GM19324 (cell line): ENCODE measurements at regions not wholly inside any gene's neighbourhood (a gene's known extent, or its start where the extent isn't known, plus 50 kb on each side); places are given as distances from the start of the nearest gene placed in this dataset.

ENCODE experiments used
- ATAC-seq: cut with Tn5 transposase; IDR thresholded peaks from one replicate; pipeline ENCODE4 v1.9.1; 2021; ENCODE audit warnings: mild to moderate bottlenecking, moderate library complexity; ENCODE audit not compliant: unreplicated experiment, low FRiP score

DNA sequence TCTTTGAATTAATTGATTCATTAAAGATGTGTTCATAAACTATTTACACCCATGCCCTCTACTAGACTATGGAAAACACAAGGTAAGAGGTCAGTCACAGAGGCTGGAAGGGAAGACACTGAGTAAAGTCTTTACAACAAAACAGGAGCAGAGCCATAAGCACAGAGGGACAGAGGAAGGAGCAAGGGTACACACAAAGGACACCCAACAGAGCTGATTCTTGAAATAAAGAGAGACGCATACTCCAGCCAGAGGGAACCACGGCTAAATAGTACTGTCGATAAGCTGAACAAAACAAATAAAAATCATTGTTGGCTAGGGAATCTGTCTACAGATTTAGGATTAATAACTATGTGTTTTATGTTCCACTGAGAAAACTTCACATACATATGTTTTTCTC lies 289.2 kb downstream of the EFNB2 start:
- ATAC-seq, result no peak

DNA sequence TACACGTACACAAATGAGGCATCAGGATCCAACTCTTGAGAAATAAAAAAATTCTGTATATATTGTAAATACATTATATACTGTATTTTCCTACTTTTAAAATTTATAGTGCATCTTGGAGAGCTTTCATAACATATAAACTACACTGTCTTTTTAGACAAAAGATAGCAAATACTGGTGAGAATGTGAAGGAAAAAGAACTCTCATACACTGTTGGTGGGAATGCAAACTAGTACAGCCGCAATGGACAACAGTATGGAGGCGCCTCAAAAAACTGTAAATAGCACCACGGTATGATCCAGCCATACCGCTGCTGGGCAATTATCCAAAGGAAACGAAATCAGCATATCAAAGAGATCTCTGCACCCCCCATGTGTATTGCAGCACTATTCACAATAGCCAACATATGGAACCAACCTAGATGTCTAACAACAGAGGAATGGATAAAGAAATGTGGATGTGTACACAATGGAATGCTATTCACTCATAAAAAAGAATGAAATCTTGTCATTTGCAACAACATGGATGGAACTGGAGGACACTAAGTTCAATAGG lies 292.4 kb downstream of the EFNB2 start:
- no peak for ATAC-seq

DNA sequence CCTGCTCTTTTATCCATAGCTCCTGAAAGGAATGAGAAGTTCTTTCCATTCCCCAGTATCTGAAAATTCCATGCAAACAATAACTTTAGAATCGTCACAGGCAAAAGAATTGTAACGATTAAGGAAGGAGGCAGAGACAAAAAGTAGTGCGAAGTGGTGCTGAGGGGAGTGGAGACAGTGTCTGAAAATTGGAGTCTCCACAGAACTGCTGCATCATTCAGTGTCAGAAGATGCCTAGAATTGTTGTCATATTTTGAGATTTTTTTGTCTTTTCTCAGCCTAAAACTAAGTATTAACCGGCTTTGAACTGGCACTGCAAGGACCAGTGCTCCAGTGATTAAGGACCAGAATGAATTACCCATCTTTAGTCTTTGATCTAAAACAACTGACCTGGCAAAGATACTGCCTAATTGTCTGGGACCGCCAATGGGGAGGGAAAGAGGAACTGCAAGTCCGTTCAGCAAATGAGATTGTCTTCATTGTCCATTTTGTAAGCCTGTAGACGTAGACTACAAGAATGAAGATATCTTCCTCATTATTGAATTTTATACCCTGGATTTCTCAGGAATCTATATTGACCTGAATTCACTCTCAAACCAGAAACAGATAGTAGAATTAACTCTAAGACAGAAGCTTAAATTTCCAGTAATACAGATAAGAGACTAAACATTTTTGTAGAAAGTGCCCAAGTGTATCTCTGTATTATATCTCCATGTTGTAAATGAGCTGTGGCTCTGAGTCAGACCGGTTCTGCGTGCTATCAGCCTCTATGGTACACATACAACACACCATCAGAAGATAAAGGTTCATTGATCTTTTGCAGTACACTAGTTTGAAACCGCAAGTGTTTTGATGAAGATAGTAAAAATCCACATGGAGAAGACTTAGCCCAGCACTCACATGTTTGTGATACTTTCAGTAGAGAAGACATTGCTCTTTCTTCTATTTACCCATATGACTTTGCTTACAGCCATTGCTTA lies 293.2 kb downstream of the EFNB2 start:
- no peak for ATAC-seq

DNA sequence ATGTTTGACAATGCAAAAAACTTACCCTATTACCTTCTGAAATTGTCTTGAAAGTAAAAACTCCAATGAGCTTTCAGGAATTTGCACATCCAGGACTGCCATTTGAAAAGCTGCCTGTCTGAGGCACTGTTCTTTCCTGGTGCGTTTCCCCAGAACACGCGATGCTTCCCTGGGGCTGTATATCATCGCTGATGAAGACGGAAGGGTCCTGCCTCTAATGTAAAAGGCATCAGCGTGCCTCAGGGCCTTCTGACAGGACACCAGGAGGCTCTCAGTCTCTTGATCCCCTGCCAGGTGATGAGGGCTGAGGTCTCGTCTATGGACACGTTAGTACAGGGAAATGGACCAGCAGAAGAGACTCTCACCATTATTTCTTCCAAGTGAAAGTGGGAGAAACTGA lies 296.8 kb downstream of the EFNB2 start:
- no peak for ATAC-seq

DNA sequence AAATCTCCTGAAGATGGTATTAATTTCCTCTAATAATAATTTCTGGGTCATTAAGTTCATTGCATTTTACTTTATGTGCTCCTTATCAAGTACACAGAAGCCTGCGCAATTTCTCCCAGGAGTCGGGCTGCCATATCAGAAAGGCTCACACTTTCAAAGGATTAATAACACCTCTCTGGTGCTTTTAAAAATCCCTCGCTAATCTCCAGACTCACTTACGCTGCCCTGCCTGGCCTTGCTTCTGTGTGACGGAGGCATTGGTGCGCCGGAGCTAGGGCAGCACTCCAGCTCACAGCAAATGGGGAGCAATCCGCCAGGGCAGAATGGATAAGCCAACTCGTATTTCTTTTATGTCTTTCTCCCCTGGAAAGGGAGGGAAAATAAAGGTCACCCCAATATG lies 300.8 kb downstream of the EFNB2 start:
- no peak for ATAC-seq

DNA sequence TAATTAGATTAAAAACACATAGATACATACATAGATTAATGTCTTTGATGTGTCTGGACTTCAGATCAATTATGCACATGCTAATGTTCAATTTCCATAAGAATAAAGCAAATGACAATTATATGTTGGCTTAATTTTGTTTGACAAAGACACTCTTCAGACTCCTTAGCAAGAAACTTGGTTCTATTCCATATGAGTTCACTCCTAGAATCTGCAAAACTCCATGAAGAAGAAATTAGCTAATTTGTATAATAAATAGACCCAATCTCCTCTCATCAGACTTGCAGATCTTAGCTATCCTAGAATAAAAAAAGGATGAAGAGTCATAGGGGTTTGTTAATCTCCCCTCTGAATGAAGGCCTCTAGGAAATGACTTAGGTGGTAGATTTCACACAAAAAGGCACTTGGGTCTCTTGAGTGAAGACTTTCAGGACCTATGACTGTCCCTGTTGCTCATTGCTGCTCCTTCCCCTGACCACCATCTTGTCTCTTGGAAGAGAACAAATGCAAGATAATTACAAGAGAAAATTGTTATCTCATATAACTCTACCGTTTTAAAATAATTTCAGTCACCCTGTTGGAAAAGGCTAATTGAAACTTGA lies 302.2 kb downstream of the EFNB2 start:
- no peak for ATAC-seq

DNA sequence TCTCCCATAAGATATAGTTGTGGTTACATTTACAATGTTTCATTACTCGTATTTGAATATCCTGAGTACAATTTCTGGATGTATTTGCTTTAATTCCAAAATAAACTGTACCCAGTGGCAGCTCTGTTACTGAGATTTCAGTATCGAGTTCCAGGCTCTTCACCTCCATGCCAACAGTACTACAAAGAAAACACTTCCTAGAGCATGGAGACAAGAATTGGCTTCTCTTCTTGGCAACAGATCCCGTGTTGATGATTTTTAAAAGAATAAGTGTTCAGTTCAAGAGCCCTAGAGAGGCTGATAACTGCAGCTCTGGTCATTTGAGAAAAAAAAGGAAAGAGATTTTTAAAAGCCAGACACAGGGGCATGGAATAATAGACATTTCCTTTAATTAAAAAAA lies 302.8 kb downstream of the EFNB2 start:
- ATAC-seq, result no peak

DNA sequence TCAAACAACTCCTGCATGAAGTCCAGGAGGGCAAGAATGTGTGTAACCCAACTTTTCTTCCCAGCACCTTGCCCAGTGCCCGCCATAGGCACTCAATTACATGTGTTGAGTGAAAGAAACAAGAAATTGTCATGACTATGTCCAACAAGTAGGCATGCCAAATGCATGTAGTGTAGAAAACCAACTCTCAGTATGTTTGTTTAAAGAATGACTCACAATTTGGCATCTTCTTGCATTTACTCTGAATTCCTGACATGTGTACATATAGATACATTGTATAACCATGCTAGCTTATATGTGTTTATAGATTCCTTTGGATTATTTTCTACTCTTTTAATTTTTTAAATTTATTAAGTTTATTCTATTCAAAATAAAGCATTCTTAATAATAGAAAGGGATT lies 305.0 kb downstream of the EFNB2 start:
- ATAC-seq, result no peak

DNA sequence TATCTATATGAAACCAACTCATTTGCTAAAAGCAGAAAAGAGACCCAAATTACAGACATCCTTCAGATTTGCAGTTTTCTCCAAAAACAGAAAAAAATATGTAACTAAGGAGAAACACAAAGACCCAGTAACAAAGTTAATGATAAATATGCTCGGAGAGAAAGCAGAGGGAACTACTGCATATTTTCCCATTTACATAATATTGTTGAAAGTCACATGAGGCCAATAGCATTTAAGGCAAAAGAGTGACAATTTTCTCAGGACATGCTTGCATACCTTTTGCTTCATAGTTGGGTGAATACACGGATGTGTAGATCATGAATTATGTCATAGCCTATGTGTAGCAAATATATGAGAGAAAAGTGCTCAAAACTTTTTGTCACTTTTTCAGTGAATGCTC lies 310.3 kb downstream of the EFNB2 start:
- no peak for ATAC-seq

DNA sequence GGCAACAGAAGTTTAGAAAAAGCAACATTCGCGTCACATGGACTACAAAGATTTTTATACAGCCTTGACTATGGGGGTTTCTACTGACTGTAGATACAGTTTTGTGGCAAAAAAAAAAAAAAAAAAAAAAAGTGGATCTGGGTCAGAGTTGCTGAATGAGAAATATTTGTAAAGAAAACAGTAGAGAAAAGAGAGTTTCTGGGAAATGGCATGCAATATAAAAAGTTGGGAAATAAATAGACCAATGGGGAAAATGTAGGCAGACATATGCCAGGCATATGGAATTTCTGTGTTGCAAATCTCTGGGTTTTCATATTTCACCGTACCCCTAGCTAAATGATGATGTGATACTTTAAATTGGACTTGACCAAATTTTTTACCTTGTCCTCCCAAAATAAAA lies 315.3 kb downstream of the EFNB2 start:
- no peak for ATAC-seq

DNA sequence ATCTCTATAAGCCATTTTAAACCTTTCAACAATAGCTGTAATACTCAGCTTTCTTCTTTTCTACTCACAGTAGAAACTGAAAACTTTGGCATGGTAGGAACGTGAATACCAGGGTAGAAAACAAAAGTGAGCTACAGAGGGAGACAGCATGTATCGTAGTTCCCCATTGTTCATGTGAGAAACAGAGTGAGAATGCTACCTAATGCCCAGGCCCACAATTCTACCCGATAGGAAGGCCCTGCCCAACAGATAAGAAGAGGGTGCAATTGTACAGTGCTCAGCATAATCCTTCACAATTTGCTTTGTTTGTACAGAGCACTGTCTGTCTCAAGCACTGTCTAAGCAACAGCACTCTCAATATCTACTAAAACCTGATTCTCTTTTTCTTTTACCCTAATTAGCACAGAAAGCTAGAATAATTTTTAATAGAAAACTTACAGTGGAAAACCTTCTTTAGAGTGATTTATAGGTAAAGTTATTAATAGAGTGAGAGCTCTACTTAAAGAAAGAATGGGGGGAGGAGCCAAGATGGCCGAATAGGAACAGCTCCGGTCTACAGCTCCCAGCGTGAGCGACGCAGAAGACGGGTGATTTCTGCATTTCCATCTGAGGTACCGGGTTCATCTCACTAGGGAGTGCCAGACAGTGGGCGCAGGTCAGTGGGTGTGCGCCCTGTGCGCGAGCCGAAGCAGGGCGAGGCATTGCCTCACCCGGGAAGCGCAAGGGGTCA lies 322.3 kb downstream of the EFNB2 start:
- no peak for ATAC-seq

DNA sequence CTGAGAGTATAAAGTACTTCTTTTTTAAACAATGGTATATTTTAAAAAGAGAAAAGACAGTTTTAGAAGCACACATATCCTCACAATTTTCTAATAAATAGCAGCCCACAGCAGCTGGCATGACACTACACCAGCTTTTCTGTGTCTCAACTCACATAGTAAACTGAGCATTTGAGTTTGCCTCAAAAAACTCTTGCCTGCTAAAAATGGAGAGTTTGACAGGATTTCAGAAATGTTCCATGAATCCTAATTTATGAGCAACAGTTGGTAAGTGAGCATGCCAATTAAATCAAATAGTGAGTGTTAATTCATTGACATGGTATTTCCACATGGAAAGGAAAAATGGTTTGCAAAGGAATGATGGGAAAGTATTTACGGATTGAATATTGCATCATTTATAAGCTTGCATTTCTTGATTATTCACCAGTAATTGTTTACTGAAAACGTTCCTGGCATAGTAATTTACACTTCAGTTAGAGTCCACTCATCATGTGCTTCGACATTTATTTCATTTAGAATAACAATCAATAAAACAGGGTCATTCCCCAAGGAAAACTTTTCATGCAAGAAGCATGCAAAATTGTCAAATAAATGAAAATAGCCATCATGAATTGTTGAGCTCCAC lies 323.0 kb downstream of the EFNB2 start:
- no peak for ATAC-seq

DNA sequence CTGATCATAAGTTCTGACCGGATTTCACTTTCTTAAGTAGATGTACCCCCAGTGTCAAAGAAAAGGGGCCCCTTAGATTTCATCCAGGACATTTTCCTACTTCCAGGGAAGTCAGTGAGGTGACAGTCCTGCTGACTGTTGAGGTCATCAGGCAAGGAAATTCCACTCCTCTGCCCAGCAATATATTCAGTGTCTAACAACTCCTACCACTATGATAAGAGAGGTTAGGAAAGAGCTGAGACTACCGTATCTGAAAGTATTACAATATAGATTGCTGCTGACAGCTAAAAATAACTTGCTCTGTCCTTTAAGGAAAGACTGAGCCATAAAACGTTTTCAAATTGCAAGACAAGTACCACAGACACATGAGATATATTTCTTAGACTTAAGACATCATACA lies 325.1 kb downstream of the EFNB2 start:
- ATAC-seq, result no peak

DNA sequence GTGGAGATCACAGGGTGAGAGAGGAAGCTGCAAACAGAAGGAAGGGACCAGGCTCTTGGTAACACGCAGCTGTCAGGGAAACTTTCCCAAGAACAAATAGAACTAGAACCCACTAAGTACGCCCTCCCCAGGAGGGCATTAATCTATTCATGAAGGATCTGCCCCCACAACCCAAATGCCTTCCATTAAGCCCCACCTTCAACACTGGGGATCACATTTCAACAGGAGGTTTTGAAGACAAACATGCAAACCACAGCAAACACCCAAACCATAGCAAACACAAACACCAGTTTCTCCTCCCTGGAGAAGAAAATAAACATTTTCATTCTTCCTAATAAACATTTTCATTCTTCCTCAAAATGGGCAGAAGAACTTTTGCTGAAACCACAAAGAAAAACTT lies 329.6 kb downstream of the EFNB2 start:
- no peak for ATAC-seq

DNA sequence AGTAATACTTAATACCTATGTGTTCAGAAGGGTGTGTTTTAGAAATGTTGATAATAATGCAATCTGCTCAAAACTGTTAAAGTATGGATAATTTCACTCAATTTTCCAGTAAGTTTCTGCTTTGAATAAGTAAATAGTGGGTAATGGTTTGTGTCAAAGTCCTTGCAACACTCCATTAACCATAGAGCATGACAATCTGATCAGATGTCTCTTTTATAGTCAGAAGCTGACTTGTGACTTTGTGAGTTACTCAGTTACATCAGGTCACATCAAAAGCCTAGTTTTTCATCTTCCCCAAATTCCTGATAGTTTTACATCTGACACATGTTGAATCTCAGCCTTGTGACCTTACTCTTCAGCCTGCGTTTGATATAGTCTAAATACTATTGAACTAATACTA lies 338.0 kb downstream of the EFNB2 start:
- no peak for ATAC-seq

DNA sequence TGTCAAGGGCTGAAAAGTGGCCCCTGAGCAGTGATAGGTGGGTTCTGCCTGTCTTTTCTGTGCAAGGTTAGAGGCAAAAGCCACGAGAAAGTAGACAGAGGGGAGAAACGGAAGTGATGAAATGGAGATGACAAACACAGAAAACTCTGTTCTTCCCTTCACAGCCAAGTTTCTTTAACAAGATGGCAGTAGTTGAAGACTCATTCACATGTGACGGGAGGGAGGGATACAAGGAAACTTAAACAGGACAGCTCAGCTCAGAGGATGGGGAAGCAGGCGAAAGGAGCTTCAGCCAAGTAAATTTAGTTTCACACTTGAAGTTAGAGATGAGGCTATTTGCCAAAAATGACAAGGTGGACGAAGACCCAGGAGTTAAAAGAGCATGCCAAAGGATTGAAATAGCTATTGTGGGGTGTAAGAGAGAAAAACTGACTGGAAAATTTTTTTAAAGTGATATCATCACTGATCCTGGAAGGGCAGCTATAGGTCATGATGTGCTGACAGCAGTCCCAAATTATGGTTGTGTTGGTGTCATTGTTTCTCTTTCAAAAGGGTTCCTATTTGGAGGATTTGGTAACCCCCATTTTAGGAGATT lies 347.9 kb downstream of the EFNB2 start:
- no peak for ATAC-seq

DNA sequence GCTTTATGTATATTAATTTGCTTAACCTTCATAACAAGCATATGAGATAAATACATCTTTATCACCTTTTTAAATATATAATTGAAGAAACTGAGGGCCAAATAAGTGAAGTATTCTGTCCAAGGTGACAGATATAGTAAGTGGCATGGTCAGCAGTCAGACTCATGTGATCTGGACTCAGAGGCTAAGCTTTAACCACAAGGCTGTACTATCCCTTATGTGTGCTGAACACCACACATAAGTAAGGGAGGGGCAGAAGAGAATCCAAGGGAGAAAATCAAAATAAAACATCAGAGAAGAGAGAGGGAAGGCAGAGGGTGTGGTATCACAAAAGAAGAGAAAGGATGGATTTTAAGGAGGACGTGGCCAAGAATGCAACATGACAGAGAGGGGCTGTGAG lies 348.4 kb downstream of the EFNB2 start:
- ATAC-seq, result no peak

DNA sequence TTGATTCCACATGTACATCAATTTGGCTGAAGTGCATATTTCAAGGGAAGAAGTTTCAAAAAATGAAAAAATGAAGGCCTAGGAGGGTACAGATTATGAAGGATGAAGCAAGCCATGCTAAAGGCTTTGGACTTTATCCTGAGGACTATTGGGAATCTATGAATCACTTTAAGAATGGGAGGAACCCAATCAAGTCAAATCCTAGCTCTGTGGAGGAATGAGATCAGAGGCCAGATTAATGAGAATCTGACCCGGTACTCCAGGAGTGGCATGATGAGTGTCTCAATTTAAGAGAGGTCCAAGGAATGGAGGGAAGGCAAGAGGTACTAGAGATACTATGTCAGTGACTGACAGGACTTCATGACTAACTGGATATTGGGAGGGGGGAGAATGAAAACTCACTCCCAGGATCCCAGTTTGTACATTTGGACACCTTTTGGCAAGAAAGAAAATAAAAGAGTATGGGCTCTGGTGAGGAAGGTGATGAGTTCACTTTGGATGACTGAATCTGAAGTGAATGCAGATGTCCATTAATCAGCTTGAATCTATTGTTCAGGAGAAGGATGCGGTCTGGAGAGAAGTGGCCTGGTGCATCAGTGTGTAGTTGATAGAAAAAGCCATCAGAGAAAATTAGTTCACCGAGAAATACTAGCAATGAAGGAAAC lies 349.0 kb downstream of the EFNB2 start:
- ATAC-seq, result no peak

DNA sequence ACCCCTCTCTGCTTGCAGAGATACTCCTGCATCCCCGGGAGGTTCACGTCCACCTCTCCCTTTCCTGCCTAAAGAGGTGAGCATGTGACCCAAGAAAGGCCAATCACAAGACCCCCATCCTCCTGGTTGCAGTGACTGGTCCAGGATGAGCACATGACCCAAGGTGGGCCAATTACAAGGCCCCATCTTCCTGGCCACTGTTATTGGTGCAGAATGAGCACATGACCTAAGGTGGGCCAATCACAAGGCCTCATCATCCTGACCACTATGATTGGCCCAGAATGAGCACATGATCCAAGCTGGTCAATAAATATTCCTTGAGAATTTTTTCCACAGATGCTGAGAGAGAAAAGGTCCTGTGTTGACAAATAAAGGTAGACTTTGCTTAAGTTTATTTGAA lies 350.7 kb downstream of the EFNB2 start:
- no peak for ATAC-seq
